T-helper 2 cell (primary cell): ENCODE measurements at regions not wholly inside any gene's neighbourhood (a gene's known extent, or its start where the extent isn't known, plus 50 kb on each side); places are given as distances from the start of the nearest gene placed in this dataset.
"Not testable (repeated sequence)": the region's sequence is repeated elsewhere in the genome, so short reads cannot be mapped to it uniquely, and the experiment has no call there.

ENCODE experiments used
- DNase-seq, 5 experiments: peaks; one replicate each; pipeline versions ENCODE4 v3.0.0 to v3.0.0-alpha.2; 2012 to 2022

DNA sequence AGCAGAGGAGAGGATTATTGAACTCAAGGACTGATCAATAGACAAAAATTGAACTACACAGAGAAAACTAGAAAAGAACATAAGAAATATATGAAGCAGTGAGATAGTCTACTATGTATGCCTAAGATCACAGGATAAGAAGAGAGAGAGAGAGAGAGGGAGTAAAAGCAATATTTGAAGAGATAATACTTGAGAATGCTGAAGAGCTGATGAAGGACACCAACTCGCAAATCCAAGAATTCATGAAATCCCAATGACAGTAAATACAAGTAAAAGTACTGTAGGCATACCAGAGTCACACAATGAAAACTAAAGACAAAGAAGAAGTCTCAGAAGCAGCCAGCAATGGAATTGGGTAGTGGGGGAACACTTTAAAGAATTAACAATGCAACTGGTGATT is 260.1 kb upstream of the SPAG17 start:
- DNase-seq: no peak

DNA sequence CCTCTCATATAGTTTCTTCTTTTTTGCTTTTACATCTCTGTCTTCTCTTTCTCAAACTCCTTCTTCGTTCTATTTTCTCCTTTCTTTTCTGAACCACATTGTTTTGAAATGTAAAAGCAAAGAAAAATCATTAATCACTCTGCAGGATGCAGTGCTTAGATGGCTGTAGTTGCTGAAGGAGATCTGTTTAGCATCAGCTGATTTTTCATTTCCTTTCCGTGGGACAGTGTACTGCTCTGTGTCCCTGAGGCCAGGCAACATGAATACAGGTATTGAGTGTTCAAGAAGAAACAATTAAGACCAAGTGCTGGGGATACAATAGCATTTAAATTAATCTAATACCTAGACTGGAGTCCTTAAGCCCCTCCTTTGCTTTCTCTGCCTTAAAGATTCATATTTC is 257.2 kb upstream of the SPAG17 start:
- DNase-seq: no peak

DNA sequence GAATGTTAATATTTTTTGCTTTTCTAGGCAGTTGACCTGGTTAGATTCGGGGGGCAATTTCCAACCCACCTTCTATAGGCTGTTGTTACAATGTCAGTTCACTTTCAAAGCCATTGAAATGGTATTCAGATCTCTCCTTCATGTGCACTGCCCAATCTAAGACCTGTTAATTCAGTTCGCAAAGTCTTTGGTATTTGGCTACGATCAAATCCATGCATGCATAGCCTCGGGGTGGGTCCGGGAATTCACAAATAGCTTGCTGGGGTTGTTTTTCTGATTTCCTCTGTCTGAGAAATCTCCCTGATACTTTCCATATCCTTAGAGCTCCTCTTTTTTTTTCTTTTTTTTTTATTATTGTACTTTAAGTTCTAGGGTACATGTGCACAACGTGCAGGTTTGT is 252.6 kb upstream of the SPAG17 start:
- no peak for DNase-seq

DNA sequence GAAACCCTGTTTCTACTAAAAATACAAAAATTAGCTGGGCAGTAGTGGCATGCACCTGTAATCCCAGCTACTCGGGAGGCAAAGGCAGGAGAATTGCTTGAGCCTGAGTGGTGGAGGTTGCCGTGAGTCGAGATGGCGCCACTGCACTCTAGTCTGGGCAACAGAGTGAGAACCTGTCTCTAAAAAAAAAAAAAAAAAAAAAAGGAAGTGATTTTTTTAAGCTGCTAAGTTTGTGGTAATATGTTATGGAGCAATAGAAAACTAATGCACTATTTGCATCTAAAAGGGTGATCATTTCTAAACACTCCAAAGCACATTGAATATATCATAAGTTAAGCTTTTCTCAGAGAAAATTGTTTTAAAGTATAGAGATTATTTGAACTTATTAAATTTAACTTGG is 244.8 kb upstream of the SPAG17 start:
- DNase-seq: no peak

DNA sequence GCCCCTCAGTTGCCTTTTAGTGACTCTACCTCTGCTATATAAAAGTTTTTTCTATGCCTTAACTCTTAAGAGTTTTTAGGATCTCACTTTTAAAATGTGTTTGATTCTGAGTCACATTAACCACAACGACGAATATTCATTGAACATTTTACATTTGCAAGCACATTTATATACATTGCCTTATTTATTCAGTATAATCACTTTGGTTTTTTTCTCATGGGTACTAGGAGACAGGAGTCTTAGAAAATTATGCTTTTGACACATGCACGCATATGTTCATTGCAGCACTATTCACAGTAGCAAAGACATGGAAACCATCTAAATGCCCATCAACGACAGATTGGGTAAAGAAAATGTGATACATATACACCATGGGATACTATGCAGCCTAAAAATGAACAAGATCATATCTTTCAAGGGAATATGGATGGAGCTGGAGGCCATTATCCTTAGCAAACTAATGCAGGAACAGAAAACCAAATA is 236.9 kb upstream of the SPAG17 start:
- DNase-seq: no peak

GRCh38 chr1:118404024-118404423 is 219.0 kb upstream of the SPAG17 start:
- DNase-seq: no peak

GRCh38 chr1:118397496-118397859 is 212.4 kb upstream of the SPAG17 start:
- DNase-seq: no peak

GRCh38 chr1:118396829-118397495 is 211.9 kb upstream of the SPAG17 start:
- DNase-seq: no peak

GRCh38 chr1:118396279-118396678 is 211.3 kb upstream of the SPAG17 start:
- DNase-seq: no peak

GRCh38 chr1:118395430-118395991 is 210.5 kb upstream of the SPAG17 start:
- DNase-seq: no peak

DNA sequence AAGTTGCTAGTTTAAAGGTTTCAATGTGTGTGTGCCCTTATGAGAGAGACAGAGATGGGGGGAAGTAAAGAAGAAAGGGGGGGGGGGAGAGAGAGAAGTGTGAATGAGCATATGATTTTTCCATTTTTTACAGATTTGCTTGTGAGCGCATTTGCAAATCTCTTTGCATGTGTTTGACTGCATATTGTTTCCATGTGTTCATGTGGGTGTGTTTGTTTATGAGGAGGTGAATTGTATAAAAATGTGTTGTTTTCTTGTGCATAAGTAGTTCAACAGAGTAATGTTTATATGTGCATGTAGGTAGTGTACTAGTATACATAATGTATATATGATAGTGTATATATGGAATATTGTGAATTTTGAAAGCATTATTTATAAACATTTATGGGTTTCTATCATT is 205.9 kb upstream of the SPAG17 start:
- no peak for DNase-seq

DNA sequence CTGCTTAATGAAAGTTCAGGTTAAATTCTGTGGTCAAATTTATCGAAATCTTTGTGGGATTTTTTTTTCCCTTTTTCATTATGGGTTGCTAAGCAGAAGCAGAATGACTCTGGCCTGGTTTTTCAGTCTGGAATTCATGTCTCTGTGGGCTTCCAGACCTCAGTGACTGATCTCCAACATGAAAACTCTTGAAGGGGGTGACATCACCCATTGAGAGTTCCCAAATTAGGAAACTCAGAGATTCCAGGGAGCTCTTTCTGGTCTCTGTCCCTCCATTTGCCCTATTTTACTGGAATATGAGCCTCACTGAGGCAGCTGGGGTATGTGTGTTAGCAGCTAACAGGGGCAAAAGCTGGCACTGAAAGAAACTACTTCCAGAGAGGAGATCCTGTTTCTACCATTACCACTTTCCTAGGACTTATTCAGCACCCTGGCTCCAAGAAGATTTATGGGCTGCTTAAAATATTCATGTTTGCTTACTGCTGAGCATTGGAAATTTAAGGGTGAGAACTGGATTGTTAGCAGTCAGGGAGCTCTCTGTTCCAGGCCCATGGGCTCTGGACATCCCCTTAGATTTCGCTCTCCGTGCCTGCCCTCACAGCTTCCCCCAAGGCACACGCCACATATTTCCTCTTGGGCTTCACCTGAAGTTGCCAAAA is 203.4 kb upstream of the SPAG17 start:
- DNase-seq: no peak

DNA sequence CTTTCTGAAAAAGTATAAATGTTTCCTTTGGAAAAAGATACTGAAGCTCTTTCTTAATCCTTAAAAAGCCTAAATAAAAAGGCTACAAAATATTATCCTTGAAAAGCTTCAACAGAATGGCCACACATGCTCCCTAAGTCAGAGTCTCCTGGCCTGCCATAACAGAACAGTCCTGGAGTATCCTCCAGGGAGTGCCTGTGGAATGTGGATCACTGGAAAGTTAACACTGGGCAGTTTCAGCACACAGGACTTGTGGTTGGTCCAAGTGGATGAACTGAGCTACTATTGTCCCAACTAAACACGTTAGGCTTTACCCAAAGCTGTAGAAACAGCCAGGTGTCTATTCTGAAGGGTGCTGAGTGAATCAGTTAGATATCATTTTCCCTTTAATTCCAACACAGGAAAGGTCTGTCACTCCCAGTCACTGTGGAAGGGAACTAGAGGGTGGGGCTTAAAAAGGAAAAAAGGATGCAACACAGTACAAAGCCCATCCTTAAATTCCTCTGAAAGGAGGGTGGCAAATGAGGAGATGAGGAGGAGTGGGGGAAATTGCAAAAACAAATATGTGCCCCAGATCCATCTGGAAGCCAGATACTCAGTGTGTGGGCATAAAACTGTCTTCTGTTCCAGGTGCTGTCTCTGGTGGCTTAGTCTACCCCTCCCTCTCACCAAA is 196.3 kb upstream of the SPAG17 start:
- no peak for DNase-seq

DNA sequence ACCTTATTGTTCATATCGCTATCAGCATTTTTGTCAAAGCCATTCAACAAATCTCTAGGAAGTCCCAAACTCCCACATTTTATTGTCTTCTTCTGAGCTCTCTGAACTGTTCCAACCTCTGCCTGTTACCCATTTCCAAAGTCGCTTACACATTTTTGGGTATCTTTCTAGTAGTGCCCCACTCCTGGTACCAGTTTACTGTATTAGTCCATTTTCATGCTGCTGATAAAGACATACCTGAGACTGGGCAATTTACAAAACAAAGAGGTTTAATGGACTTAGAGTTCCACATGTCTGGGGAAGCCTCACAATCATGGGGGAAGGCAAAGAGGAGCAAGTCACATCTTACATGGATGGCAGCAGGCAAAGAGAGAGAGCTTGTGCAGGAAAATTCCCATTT is 192.2 kb upstream of the SPAG17 start:
- not testable (repeated sequence) for DNase-seq

DNA sequence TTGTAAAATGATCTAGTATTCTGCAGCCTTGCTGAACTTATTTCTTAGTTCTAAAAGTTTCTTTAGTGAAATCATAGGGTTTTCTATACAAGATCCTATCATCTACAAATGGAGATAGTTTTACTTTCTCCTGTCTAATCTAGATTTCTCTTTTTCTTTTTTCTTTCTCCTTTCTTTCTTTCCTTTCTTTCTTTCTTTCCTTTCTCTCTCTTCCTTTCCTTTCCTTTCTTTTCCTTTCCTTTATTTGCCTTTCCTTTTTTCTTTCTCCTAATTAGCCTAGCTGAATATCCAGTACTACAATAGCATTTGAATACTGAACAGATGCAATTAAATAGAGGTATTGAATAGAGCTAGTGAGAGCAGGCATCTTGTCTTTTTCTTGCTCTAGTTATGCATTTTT is 186.6 kb upstream of the SPAG17 start:
- no peak for DNase-seq

DNA sequence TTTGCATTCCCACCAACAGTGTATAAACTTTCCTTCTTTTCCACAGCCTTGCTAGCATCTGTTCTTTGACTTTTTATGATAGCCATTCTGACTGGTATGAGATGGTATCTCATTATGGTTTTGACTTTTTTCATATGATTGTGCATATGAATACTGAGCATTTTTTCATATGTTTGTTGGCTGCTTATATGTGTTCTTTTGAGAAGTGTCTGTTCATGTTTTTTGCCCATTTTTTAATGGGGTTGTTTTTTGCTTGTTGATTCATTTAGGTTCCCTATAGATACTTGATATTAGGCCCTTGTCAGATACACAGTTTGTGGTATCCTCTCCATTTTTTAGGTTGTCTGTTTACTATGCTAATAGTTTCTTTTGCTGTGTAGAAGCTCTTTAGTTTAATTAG is 185.8 kb upstream of the SPAG17 start:
- no peak for DNase-seq

- no peak for DNase-seq
Measured at GRCh38 chr1:118366286-118366685, 181.3 kb upstream of the SPAG17 start.

DNA sequence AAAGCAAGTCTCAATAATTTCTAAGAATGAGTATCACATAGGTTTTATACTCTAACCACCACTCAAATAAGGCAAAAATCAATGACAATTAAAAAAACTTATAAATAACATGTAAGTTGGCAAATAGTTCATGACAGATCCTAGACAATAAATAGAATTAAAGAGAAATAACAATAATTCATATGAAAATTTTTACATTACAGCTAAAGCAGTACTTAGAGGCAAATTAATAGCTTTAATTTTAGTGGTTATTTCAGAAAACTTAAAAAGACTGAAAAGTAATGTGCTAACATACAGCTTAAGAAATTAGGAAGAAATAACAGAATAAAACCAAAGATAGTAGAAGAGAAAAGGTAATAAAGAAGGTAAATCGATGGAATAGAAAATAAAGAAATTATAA is 179.9 kb upstream of the SPAG17 start:
- DNase-seq: no peak

- no peak for DNase-seq
Measured at GRCh38 chr1:118363396-118363795, 178.4 kb upstream of the SPAG17 start.

DNA sequence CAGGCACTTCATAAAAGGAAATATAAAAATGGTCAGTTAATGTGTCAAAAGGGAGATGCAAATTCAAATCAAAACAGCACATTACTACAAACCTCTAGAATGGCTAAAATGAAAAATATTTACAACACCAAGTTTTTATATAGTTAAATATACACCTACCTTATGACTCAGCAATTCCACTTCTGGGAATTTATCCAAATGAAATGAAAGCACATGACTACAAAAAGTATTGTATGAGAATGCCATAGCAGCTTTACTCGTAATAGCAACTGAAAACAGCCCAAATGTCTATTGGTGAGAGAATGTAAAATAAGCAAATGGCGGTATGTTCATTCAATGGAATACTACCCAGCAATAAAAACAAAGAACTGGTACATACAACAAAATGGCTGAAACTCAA is 175.8 kb upstream of the SPAG17 start:
- no peak for DNase-seq

- DNase-seq: no peak
Measured at GRCh38 chr1:118346936-118347335, 161.9 kb upstream of the SPAG17 start.

- DNase-seq: no peak
Measured at GRCh38 chr1:118340928-118341910, 156.2 kb upstream of the SPAG17 start.
